ENCODE measurements at regions not wholly inside any gene's neighbourhood (a gene's known extent, or its start where the extent isn't known, plus 50 kb on each side); places are given as distances from the start of the nearest gene placed in this dataset.
"Not testable (repeated sequence)": the region's sequence is repeated elsewhere in the genome, so short reads cannot be mapped to it uniquely, and the experiment has no call there.

DNA sequence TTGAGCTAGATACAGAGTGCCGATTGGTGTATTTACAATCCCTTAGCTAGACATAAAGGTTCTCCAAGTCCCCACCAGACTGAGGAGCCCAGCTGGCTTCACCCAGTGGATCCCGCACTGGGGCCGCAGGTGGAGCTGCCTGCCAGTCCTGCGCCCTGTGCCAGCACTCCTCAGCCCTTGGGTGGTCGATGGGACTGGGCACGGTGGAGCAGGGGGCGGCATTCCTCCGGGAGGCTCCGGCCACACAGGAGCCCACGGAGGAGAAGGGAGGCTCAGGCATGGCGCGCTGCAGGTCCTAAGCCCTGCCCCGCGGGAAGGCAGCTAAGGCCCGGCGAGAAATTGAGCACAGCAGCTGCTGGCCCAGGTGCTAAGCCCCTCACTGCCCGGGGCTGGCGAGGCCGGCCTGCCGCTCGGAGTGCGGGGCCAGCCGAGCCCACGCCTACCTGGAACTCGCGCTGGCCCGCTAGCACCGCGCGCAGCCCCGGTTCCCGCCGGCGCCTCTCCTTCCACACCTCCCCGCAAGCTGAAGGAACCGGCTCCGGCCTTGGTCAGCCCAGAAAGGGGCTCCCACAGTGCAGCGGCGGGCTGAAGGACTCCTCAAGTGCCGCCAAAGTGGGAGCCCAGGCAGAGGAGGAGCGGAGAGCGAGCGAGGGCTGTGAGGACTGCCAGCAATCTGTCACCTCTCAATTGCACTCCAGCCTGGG lies 54.9 kb upstream of the MYO10 start:
- not testable (repeated sequence) for TF ChIP-seq YY1 (IDR thresholded peaks at IDR 0.05; ENCODE audit: insufficient read depth, insufficient read length); ZNF274 (IDR thresholded peaks at IDR 0.05; ENCODE audit: low read depth, low read length); SUZ12 (IDR thresholded peaks at IDR 0.05; ENCODE audit: extremely low read depth, insufficient read depth, insufficient read length)
